ENCODE measurements at regions not wholly inside any gene's neighbourhood (a gene's known extent, or its start where the extent isn't known, plus 50 kb on each side); places are given as distances from the start of the nearest gene placed in this dataset.

GRCh38 chr3:5846261-5846660, 658.8 kb downstream of the EDEM1 start:
- no peak overlapping the region for H3K9ac ChIP-seq (ENCODE audit: low read length)
- no peaks in the 10 kb centered on the region for H3K27me3 ChIP-seq (ENCODE audit: control insufficient read depth, insufficient read depth, low read length)
- H3K27ac ChIP-seq (ENCODE audit: low read depth, low read length) = no peak overlapping the region
- no peak overlapping the region for H3K4me3 ChIP-seq (ENCODE audit: low read depth, low read length)
- H3K9me3 ChIP-seq (ENCODE audit: control insufficient read depth, insufficient read depth, low read depth, low read length) = 0 out of 2 replicates have a peak, but pooled peaks cover 3% of the 10 kb centered on the region
- H3K4me1 ChIP-seq (ENCODE audit: control insufficient read depth, insufficient read depth, low read length) = no peaks in the 10 kb centered on the region
- H3K36me3 ChIP-seq (ENCODE audit: control insufficient read depth, insufficient read depth, low read length) = no peaks in the 10 kb centered on the region

- no peaks in the 10 kb centered on the region for H3K36me3 ChIP-seq (ENCODE audit: control insufficient read depth, insufficient read depth, low read length)
- no peaks in the 10 kb centered on the region for H3K27me3 ChIP-seq (ENCODE audit: control insufficient read depth, insufficient read depth, low read length)
- no peak overlapping the region for H3K9ac ChIP-seq (ENCODE audit: low read length)
- H3K4me3 ChIP-seq (ENCODE audit: low read depth, low read length) = no peak overlapping the region
- H3K27ac ChIP-seq (ENCODE audit: low read depth, low read length) = no peak overlapping the region
- no peaks in the 10 kb centered on the region for H3K4me1 ChIP-seq (ENCODE audit: control insufficient read depth, insufficient read depth, low read length)
- H3K9me3 ChIP-seq (ENCODE audit: control insufficient read depth, insufficient read depth, low read depth, low read length) = no peaks in the 10 kb centered on the region
These were observed 673.6 kb downstream of the EDEM1 start for GRCh38 chr3:5861151-5861550.

GRCh38 chr3:5874931-5875341, 687.4 kb downstream of the EDEM1 start:
- H3K9me3 ChIP-seq (ENCODE audit: control insufficient read depth, insufficient read depth, low read depth, low read length) = no peaks in the 10 kb centered on the region
- H3K36me3 ChIP-seq (ENCODE audit: control insufficient read depth, insufficient read depth, low read length) = no peaks in the 10 kb centered on the region
- H3K9ac ChIP-seq (ENCODE audit: low read length) = no peak overlapping the region
- no peak overlapping the region for H3K27ac ChIP-seq (ENCODE audit: low read depth, low read length)
- no peak overlapping the region for H3K4me3 ChIP-seq (ENCODE audit: low read depth, low read length)
- no peaks in the 10 kb centered on the region for H3K27me3 ChIP-seq (ENCODE audit: control insufficient read depth, insufficient read depth, low read length)
- H3K4me1 ChIP-seq (ENCODE audit: control insufficient read depth, insufficient read depth, low read length) = no peaks in the 10 kb centered on the region

GRCh38 chr3:5888851-5889250, 701.3 kb downstream of the EDEM1 start:
- no peaks in the 10 kb centered on the region for H3K27me3 ChIP-seq (ENCODE audit: control insufficient read depth, insufficient read depth, low read length)
- no peaks in the 10 kb centered on the region for H3K36me3 ChIP-seq (ENCODE audit: control insufficient read depth, insufficient read depth, low read length)
- no peaks in the 10 kb centered on the region for H3K9me3 ChIP-seq (ENCODE audit: control insufficient read depth, insufficient read depth, low read depth, low read length)
- H3K27ac ChIP-seq (ENCODE audit: low read depth, low read length) = no peak overlapping the region
- no peak overlapping the region for H3K9ac ChIP-seq (ENCODE audit: low read length)
- no peaks in the 10 kb centered on the region for H3K4me1 ChIP-seq (ENCODE audit: control insufficient read depth, insufficient read depth, low read length)
- H3K4me3 ChIP-seq (ENCODE audit: low read depth, low read length) = no peak overlapping the region

GRCh38 chr3:5889374-5889773, 701.9 kb downstream of the EDEM1 start:
- Histone ChIP-seq H3K36me3 (ENCODE audit: control insufficient read depth, insufficient read depth, low read length) (no peaks in the 10 kb centered on the region), H3K4me3 (ENCODE audit: low read depth, low read length) (no peak overlapping the region), H3K4me1 (ENCODE audit: control insufficient read depth, insufficient read depth, low read length) (no peaks in the 10 kb centered on the region), H3K27ac (ENCODE audit: low read depth, low read length) (no peak overlapping the region), H3K27me3 (ENCODE audit: control insufficient read depth, insufficient read depth, low read length) (no peaks in the 10 kb centered on the region), H3K9ac (ENCODE audit: low read length) (no peak overlapping the region), H3K9me3 (ENCODE audit: control insufficient read depth, insufficient read depth, low read depth, low read length) (no peaks in the 10 kb centered on the region)

- no peak overlapping the region for H3K9ac ChIP-seq (ENCODE audit: low read length)
- no peak overlapping the region for H3K27ac ChIP-seq (ENCODE audit: low read depth, low read length)
- H3K9me3 ChIP-seq (ENCODE audit: control insufficient read depth, insufficient read depth, low read depth, low read length) = no peaks in the 10 kb centered on the region
- no peaks in the 10 kb centered on the region for H3K36me3 ChIP-seq (ENCODE audit: control insufficient read depth, insufficient read depth, low read length)
- no peaks in the 10 kb centered on the region for H3K27me3 ChIP-seq (ENCODE audit: control insufficient read depth, insufficient read depth, low read length)
- no peaks in the 10 kb centered on the region for H3K4me1 ChIP-seq (ENCODE audit: control insufficient read depth, insufficient read depth, low read length)
- no peak overlapping the region for H3K4me3 ChIP-seq (ENCODE audit: low read depth, low read length)
These were observed 704.2 kb downstream of the EDEM1 start for GRCh38 chr3:5891711-5892110.

GRCh38 chr3:5898106-5898505, 710.6 kb downstream of the EDEM1 start:
- Histone ChIP-seq H3K36me3 (ENCODE audit: control insufficient read depth, insufficient read depth, low read length) (no peaks in the 10 kb centered on the region), H3K9ac (ENCODE audit: low read length) (no peak overlapping the region), H3K27me3 (ENCODE audit: control insufficient read depth, insufficient read depth, low read length) (no peaks in the 10 kb centered on the region), H3K4me1 (ENCODE audit: control insufficient read depth, insufficient read depth, low read length) (no peaks in the 10 kb centered on the region), H3K4me3 (ENCODE audit: low read depth, low read length) (no peak overlapping the region), H3K9me3 (ENCODE audit: control insufficient read depth, insufficient read depth, low read depth, low read length) (no peaks in the 10 kb centered on the region), H3K27ac (ENCODE audit: low read depth, low read length) (no peak overlapping the region)

GRCh38 chr3:5899014-5899761, 711.7 kb downstream of the EDEM1 start:
- no peaks in the 10 kb centered on the region for H3K27me3 ChIP-seq (ENCODE audit: control insufficient read depth, insufficient read depth, low read length)
- no peaks in the 10 kb centered on the region for H3K9me3 ChIP-seq (ENCODE audit: control insufficient read depth, insufficient read depth, low read depth, low read length)
- no peaks in the 10 kb centered on the region for H3K36me3 ChIP-seq (ENCODE audit: control insufficient read depth, insufficient read depth, low read length)
- no peak overlapping the region for H3K4me3 ChIP-seq (ENCODE audit: low read depth, low read length)
- H3K4me1 ChIP-seq (ENCODE audit: control insufficient read depth, insufficient read depth, low read length) = no peaks in the 10 kb centered on the region
- H3K27ac ChIP-seq (ENCODE audit: low read depth, low read length) = no peak overlapping the region
- H3K9ac ChIP-seq (ENCODE audit: low read length) = no peak overlapping the region

GRCh38 chr3:5917932-5918331, 730.4 kb downstream of the EDEM1 start:
- no peaks in the 10 kb centered on the region for H3K27me3 ChIP-seq (ENCODE audit: control insufficient read depth, insufficient read depth, low read length)
- no peaks in the 10 kb centered on the region for H3K4me1 ChIP-seq (ENCODE audit: control insufficient read depth, insufficient read depth, low read length)
- no peaks in the 10 kb centered on the region for H3K36me3 ChIP-seq (ENCODE audit: control insufficient read depth, insufficient read depth, low read length)
- no peak overlapping the region for H3K9ac ChIP-seq (ENCODE audit: low read length)
- H3K4me3 ChIP-seq (ENCODE audit: low read depth, low read length) = no peak overlapping the region
- no peak overlapping the region for H3K27ac ChIP-seq (ENCODE audit: low read depth, low read length)
- no peaks in the 10 kb centered on the region for H3K9me3 ChIP-seq (ENCODE audit: control insufficient read depth, insufficient read depth, low read depth, low read length)

- Histone ChIP-seq H3K4me3 (ENCODE audit: low read depth, low read length) (no peak overlapping the region), H3K9me3 (ENCODE audit: control insufficient read depth, insufficient read depth, low read depth, low read length) (no peaks in the 10 kb centered on the region), H3K36me3 (ENCODE audit: control insufficient read depth, insufficient read depth, low read length) (no peaks in the 10 kb centered on the region), H3K9ac (ENCODE audit: low read length) (no peak overlapping the region), H3K27ac (ENCODE audit: low read depth, low read length) (no peak overlapping the region), H3K4me1 (ENCODE audit: control insufficient read depth, insufficient read depth, low read length) (no peaks in the 10 kb centered on the region), H3K27me3 (ENCODE audit: control insufficient read depth, insufficient read depth, low read length) (no peaks in the 10 kb centered on the region)
These were observed 731.1 kb downstream of the EDEM1 start for GRCh38 chr3:5918626-5919025.

GRCh38 chr3:5929027-5929426, 741.5 kb downstream of the EDEM1 start:
- no peaks in the 10 kb centered on the region for H3K4me1 ChIP-seq (ENCODE audit: control insufficient read depth, insufficient read depth, low read length)
- no peak overlapping the region for H3K9ac ChIP-seq (ENCODE audit: low read length)
- H3K27me3 ChIP-seq (ENCODE audit: control insufficient read depth, insufficient read depth, low read length) = no peaks in the 10 kb centered on the region
- H3K27ac ChIP-seq (ENCODE audit: low read depth, low read length) = no peak overlapping the region
- H3K9me3 ChIP-seq (ENCODE audit: control insufficient read depth, insufficient read depth, low read depth, low read length) = no peaks in the 10 kb centered on the region
- no peak overlapping the region for H3K4me3 ChIP-seq (ENCODE audit: low read depth, low read length)
- no peaks in the 10 kb centered on the region for H3K36me3 ChIP-seq (ENCODE audit: control insufficient read depth, insufficient read depth, low read length)
